WTC11 (cell line): ENCODE measurements at regions not wholly inside any gene's neighbourhood (a gene's known extent, or its start where the extent isn't known, plus 50 kb on each side); places are given as distances from the start of the nearest gene placed in this dataset.

Experiments
- ATAC-seq: fragments of 200-7000 bp; cut with Tn5 transposase; 2 replicates; pipeline ENCODE4 v1.10.0; 2021; ENCODE audit warnings: mild to moderate bottlenecking, moderate library complexity
- CTCF ChIA-PET: fragments of 300-600 bp; sonication (Branson Sonifier 250); formaldehyde crosslinking; loops from one replicate; lab custom pipeline; 2021; ENCODE audit warnings: antibody characterized with exemption; lab: Charles Lee
- POLR2A ChIA-PET: fragments of 350-600 bp; sonication (Branson Sonifier 250); formaldehyde crosslinking; loops from one replicate; lab custom pipeline; 2021; ENCODE audit warnings: antibody characterized with exemption; lab: Charles Lee
- DNase-seq: peaks from one replicate; pipeline ENCODE4 v3.0.0; 2021; ENCODE audit warnings: low spot score
- H3K27ac Mint-ChIP-seq: 2 replicates; pipeline ENCODE4 v1.8.0; 2021; ENCODE audit warnings: mixed read lengths
- H3K27me3 Mint-ChIP-seq: 2 replicates; pipeline ENCODE4 v1.8.0; 2021; ENCODE audit warnings: low read depth, mild to moderate bottlenecking, moderate library complexity, mixed read lengths
- H3K36me3 Mint-ChIP-seq: 2 replicates; pipeline ENCODE4 v1.8.0; 2021; ENCODE audit warnings: mixed read lengths
- H3K4me1 Mint-ChIP-seq: 2 replicates; pipeline ENCODE4 v1.8.0; 2022; ENCODE audit warnings: mixed read lengths
- H3K4me3 Mint-ChIP-seq: 2 replicates; pipeline ENCODE4 v1.8.0; 2021; ENCODE audit warnings: mild to moderate bottlenecking, moderate library complexity, mixed read lengths
- H3K9me3 Mint-ChIP-seq: 2 replicates; pipeline ENCODE4 v1.8.0; 2021; ENCODE audit warnings: mixed read lengths
- ATF3 ChIP-seq: sonication (generic); formaldehyde crosslinking; conservative IDR thresholded peaks from 2 replicates; pipeline ENCODE4 v1.8.1; 2022; ENCODE audit warnings: mild to moderate bottlenecking, missing genetic modification reagents
- CBFB ChIP-seq: sonication (generic); formaldehyde crosslinking; IDR thresholded peaks from 2 replicates; pipeline ENCODE4 v1.8.1; 2022; ENCODE audit warnings: mild to moderate bottlenecking, low read depth, missing genetic modification reagents
- CREM ChIP-seq: sonication (generic); formaldehyde crosslinking; IDR thresholded peaks from 2 replicates; pipeline ENCODE4 v1.8.1; 2022; ENCODE audit warnings: mild to moderate bottlenecking, missing genetic modification reagents, moderate library complexity
- ELF4 ChIP-seq: sonication (generic); formaldehyde crosslinking; IDR thresholded peaks from 2 replicates; pipeline ENCODE4 v1.8.1; 2022; ENCODE audit warnings: low read depth, mild to moderate bottlenecking, moderate library complexity, missing genetic modification reagents
- ESRRA ChIP-seq: sonication (generic); formaldehyde crosslinking; IDR thresholded peaks from 2 replicates; pipeline ENCODE4 v1.8.1; 2022; ENCODE audit warnings: mild to moderate bottlenecking, missing genetic modification reagents, borderline replicate concordance
- FOXP1 ChIP-seq: sonication (generic); formaldehyde crosslinking; IDR thresholded peaks from 2 replicates; pipeline ENCODE4 v1.8.0; 2022; ENCODE audit warnings: missing genetic modification reagents, mild to moderate bottlenecking, moderate library complexity, borderline replicate concordance
- KAT7 ChIP-seq: sonication (generic); formaldehyde crosslinking; IDR thresholded peaks from 2 replicates; pipeline ENCODE4 v1.8.1; 2023; ENCODE audit warnings: missing genetic modification reagents, mild to moderate bottlenecking, borderline replicate concordance
- MXD4 ChIP-seq: fragments of 250-450 bp; sonication (Bioruptor Pico); IDR thresholded peaks from 2 replicates; pipeline ENCODE4 v1.8.0; 2021; ENCODE audit warnings: mild to moderate bottlenecking, moderate library complexity, borderline replicate concordance
- MYBL2 ChIP-seq: sonication (generic); formaldehyde crosslinking; IDR thresholded peaks from 2 replicates; pipeline ENCODE4 v1.8.1; 2023; ENCODE audit warnings: mild to moderate bottlenecking, moderate library complexity, missing genetic modification reagents
- NFE2L1 ChIP-seq: sonication (generic); formaldehyde crosslinking; IDR thresholded peaks from 2 replicates; pipeline ENCODE4 v1.8.1; 2023; ENCODE audit warnings: missing genetic modification reagents
- RELA ChIP-seq: sonication (generic); formaldehyde crosslinking; IDR thresholded peaks from 2 replicates; pipeline ENCODE4 v1.8.1; 2022; ENCODE audit warnings: missing genetic modification reagents, mild to moderate bottlenecking, borderline replicate concordance
- RORB ChIP-seq: fragments of 250-450 bp; sonication (Bioruptor Pico); IDR thresholded peaks from 2 replicates; pipeline ENCODE4 v1.9.0; 2021; ENCODE audit warnings: mild to moderate bottlenecking
- STAT6 ChIP-seq: sonication (generic); formaldehyde crosslinking; conservative IDR thresholded peaks from 2 replicates; pipeline ENCODE4 v1.8.1; 2023; ENCODE audit warnings: mild to moderate bottlenecking, low read depth, missing genetic modification reagents, moderate library complexity
- ZNF121 ChIP-seq: sonication (generic); formaldehyde crosslinking; IDR thresholded peaks from 2 replicates; pipeline ENCODE4 v1.8.0; 2023; ENCODE audit warnings: missing genetic modification reagents
- ZNF138 ChIP-seq: sonication (generic); formaldehyde crosslinking; conservative IDR thresholded peaks from 2 replicates; pipeline ENCODE4 v1.8.1; 2022; ENCODE audit warnings: mild to moderate bottlenecking, moderate library complexity, missing genetic modification reagents
- TF ChIP-seq, protein P1 (sequence below): sonication (generic); formaldehyde crosslinking; IDR thresholded peaks from 2 replicates; pipeline ENCODE4 v1.8.0; 2023; ENCODE audit warnings: missing genetic modification reagents, mild to moderate bottlenecking, borderline replicate concordance
- TF ChIP-seq, protein P2 (sequence below): sonication (generic); formaldehyde crosslinking; IDR thresholded peaks from 2 replicates; pipeline ENCODE4 v1.8.0; 2023; ENCODE audit warnings: mild to moderate bottlenecking, missing genetic modification reagents
- TF ChIP-seq, protein P3 (sequence below): sonication (generic); formaldehyde crosslinking; IDR thresholded peaks from 2 replicates; pipeline ENCODE4 v1.8.1; 2022; ENCODE audit warnings: mild to moderate bottlenecking, missing genetic modification reagents, moderate library complexity, borderline replicate concordance

DNA sequence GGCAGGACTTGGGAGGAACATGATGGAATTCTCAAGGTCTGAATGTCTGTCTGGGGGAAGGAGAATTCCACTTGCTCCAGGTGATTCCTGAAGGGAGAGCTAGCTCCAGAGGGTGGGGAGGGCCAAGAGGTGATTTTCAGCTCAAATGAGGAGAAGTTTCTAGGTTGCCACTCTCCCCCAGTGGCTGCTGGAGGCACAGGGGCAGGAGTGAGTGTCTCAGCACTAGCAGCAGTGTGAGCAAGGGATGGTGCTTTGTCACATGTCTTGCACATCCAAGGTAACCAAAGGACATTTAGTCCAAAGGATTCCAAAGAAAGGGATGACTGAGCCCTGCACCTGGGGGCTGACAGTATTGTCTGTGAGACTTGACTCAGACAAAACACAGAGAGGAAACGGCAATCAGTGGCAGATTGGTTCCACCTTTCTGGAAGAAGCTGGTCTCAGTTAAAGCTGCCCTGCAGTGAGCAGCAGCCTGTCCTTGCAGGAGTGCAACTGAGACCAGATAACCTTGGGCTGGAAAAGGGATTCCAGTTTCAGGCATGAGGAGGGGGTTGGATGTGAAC, 51.2 kb upstream of the PCBD1 start:
- H3K36me3 Mint-ChIP-seq = no peaks in the 10 kb centered on the region
- ChIA-PET POLR2A (no interaction called here), CTCF (interaction anchor here (0.5 to 1.4 kb wide), 6 partner anchors 15 to 342 kb away, joined by 3 to 4 read pairs (median 3); no protein-coding TSS in a partner anchor)
- DNase-seq (no peak), ATAC-seq (no peak)
- H3K27ac Mint-ChIP-seq = no peak overlapping the region; the same call in 1 of the 2 replicates
- 0 out of 2 replicates have a peak, but pooled peaks cover 2% of the 10 kb centered on the region for H3K4me1 Mint-ChIP-seq
- TF ChIP-seq KAT7 (no peak), RELA (no peak), MXD4 (CRISPR knock-in tag) (no peak)
- no peak overlapping the region for H3K4me3 Mint-ChIP-seq
- H3K9me3 Mint-ChIP-seq = no peaks in the 10 kb centered on the region
- H3K27me3 Mint-ChIP-seq = no peaks in the 10 kb centered on the region; the same call in 1 of the 2 replicates

- POLR2A ChIA-PET = no interaction called here
- Mint-ChIP-seq H3K27ac (no peak overlapping the region), H3K9me3 (no peaks in the 10 kb centered on the region), H3K36me3 (no peaks in the 10 kb centered on the region), H3K4me1 (0 out of 2 replicates have a peak, but pooled peaks cover 2% of the 10 kb centered on the region), H3K4me3 (no peak overlapping the region), H3K27me3 (no peaks in the 10 kb centered on the region; the same call in 1 of the 2 replicates)
- ATAC-seq = no peak
- CTCF ChIA-PET = interaction anchor here (1.2 to 1.4 kb wide), 2 partner anchors 10 to 38 kb away, joined by 3 to 4 read pairs; no protein-coding TSS in a partner anchor
- no peak for TF ChIP-seq ZNF121 (CRISPR knock-in tag)
- TF ChIP-seq, protein P1, sequence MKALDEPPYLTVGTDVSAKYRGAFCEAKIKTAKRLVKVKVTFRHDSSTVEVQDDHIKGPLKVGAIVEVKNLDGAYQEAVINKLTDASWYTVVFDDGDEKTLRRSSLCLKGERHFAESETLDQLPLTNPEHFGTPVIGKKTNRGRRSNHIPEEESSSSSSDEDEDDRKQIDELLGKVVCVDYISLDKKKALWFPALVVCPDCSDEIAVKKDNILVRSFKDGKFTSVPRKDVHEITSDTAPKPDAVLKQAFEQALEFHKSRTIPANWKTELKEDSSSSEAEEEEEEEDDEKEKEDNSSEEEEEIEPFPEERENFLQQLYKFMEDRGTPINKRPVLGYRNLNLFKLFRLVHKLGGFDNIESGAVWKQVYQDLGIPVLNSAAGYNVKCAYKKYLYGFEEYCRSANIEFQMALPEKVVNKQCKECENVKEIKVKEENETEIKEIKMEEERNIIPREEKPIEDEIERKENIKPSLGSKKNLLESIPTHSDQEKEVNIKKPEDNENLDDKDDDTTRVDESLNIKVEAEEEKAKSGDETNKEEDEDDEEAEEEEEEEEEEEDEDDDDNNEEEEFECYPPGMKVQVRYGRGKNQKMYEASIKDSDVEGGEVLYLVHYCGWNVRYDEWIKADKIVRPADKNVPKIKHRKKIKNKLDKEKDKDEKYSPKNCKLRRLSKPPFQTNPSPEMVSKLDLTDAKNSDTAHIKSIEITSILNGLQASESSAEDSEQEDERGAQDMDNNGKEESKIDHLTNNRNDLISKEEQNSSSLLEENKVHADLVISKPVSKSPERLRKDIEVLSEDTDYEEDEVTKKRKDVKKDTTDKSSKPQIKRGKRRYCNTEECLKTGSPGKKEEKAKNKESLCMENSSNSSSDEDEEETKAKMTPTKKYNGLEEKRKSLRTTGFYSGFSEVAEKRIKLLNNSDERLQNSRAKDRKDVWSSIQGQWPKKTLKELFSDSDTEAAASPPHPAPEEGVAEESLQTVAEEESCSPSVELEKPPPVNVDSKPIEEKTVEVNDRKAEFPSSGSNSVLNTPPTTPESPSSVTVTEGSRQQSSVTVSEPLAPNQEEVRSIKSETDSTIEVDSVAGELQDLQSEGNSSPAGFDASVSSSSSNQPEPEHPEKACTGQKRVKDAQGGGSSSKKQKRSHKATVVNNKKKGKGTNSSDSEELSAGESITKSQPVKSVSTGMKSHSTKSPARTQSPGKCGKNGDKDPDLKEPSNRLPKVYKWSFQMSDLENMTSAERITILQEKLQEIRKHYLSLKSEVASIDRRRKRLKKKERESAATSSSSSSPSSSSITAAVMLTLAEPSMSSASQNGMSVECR (CRISPR knock-in tag) = no peak
- DNase-seq = no peak
Measured at GRCh38 chr10:70940834-70941568, 52.6 kb upstream of the PCBD1 start.

GRCh38 chr10:70942125-70942524, 53.8 kb upstream of the PCBD1 start:
- no peaks in the 10 kb centered on the region; the same call in 1 of the 2 replicates for H3K27me3 Mint-ChIP-seq
- CTCF ChIA-PET = interaction anchor here (1.6 kb wide), 1 partner anchor 328 kb away, joined by 3 read pairs; no protein-coding TSS in a partner anchor
- H3K4me3 Mint-ChIP-seq = no peak overlapping the region
- ATAC-seq = no peak
- POLR2A ChIA-PET = no interaction called here
- H3K36me3 Mint-ChIP-seq = no peaks in the 10 kb centered on the region
- no peaks in the 10 kb centered on the region for H3K9me3 Mint-ChIP-seq
- no peak for DNase-seq
- H3K27ac Mint-ChIP-seq = no peak overlapping the region
- no peak for TF ChIP-seq CBFB (CRISPR knock-in tag)
- TF ChIP-seq MYBL2 = no peak
- no peak for TF ChIP-seq ZNF138 (CRISPR knock-in tag)
- TF ChIP-seq STAT6 (CRISPR knock-in tag) = no peak
- no peak for TF ChIP-seq RORB (CRISPR knock-in tag)
- no peak for TF ChIP-seq ELF4 (CRISPR knock-in tag)
- TF ChIP-seq CREM (CRISPR knock-in tag) = no peak
- TF ChIP-seq ATF3 = no peak
- TF ChIP-seq FOXP1 (CRISPR knock-in tag) = no peak
- TF ChIP-seq, protein P2, sequence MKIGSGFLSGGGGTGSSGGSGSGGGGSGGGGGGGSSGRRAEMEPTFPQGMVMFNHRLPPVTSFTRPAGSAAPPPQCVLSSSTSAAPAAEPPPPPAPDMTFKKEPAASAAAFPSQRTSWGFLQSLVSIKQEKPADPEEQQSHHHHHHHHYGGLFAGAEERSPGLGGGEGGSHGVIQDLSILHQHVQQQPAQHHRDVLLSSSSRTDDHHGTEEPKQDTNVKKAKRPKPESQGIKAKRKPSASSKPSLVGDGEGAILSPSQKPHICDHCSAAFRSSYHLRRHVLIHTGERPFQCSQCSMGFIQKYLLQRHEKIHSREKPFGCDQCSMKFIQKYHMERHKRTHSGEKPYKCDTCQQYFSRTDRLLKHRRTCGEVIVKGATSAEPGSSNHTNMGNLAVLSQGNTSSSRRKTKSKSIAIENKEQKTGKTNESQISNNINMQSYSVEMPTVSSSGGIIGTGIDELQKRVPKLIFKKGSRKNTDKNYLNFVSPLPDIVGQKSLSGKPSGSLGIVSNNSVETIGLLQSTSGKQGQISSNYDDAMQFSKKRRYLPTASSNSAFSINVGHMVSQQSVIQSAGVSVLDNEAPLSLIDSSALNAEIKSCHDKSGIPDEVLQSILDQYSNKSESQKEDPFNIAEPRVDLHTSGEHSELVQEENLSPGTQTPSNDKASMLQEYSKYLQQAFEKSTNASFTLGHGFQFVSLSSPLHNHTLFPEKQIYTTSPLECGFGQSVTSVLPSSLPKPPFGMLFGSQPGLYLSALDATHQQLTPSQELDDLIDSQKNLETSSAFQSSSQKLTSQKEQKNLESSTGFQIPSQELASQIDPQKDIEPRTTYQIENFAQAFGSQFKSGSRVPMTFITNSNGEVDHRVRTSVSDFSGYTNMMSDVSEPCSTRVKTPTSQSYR = no peak
- TF ChIP-seq ESRRA (CRISPR knock-in tag) = no peak
- TF ChIP-seq, protein P3, sequence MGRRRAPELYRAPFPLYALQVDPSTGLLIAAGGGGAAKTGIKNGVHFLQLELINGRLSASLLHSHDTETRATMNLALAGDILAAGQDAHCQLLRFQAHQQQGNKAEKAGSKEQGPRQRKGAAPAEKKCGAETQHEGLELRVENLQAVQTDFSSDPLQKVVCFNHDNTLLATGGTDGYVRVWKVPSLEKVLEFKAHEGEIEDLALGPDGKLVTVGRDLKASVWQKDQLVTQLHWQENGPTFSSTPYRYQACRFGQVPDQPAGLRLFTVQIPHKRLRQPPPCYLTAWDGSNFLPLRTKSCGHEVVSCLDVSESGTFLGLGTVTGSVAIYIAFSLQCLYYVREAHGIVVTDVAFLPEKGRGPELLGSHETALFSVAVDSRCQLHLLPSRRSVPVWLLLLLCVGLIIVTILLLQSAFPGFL (CRISPR knock-in tag) = no peak
- TF ChIP-seq NFE2L1 (CRISPR knock-in tag) = no peak
- 0 out of 2 replicates have a peak, but pooled peaks cover 2% of the 10 kb centered on the region for H3K4me1 Mint-ChIP-seq
